ENCODE measurements at regions not wholly inside any gene's neighbourhood (a gene's known extent, or its start where the extent isn't known, plus 50 kb on each side); places are given as distances from the start of the nearest gene placed in this dataset.
"Not testable (repeated sequence)": the region's sequence is repeated elsewhere in the genome, so short reads cannot be mapped to it uniquely, and the experiment has no call there.

DNA sequence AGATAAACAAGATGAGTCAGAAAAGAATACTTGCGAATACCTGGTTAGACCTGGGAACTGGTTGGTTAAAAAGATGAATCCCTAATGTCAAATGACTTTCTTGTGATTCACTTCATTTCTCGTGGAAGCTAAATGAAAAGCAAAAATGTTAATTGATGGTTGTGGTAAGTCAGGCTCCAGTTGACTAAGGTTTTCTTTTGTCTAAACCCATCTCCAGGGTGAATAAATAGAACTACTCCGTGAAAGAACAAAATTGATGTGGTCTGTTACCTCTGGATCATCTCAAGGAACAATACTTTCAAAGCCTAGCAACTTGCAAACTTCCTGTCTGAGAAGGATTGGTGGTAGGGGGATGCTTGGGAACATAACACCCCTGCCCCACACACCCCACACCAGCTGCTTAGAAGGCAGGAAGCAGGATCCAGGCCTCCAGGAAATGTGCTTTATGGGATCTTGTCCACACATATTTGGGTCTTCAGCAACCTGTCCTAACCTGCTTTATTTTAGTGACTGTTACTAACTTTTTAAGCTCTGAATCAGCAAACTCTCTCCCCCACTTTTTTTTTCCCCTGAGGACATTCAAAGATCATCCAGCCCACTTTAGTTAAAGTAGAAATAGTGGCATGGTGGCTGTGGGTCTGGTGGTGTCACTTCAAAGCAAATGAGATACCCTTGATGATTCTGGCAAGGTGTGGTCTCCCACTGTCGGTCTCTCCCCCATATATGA lies 60.4 kb upstream of the PTHLH start:
- DNase-seq (ENCODE audit: low read depth) = peak; percentile 95
- TF ChIP-seq, protein P1, sequence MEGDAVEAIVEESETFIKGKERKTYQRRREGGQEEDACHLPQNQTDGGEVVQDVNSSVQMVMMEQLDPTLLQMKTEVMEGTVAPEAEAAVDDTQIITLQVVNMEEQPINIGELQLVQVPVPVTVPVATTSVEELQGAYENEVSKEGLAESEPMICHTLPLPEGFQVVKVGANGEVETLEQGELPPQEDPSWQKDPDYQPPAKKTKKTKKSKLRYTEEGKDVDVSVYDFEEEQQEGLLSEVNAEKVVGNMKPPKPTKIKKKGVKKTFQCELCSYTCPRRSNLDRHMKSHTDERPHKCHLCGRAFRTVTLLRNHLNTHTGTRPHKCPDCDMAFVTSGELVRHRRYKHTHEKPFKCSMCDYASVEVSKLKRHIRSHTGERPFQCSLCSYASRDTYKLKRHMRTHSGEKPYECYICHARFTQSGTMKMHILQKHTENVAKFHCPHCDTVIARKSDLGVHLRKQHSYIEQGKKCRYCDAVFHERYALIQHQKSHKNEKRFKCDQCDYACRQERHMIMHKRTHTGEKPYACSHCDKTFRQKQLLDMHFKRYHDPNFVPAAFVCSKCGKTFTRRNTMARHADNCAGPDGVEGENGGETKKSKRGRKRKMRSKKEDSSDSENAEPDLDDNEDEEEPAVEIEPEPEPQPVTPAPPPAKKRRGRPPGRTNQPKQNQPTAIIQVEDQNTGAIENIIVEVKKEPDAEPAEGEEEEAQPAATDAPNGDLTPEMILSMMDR (IDR thresholded peaks at IDR 0.05; ENCODE audit: insufficient read depth, low read depth, low read length, missing control alignments) = no peak
- H3K4me3 ChIP-seq (ENCODE audit: low read length) = no peak overlapping the region

DNA sequence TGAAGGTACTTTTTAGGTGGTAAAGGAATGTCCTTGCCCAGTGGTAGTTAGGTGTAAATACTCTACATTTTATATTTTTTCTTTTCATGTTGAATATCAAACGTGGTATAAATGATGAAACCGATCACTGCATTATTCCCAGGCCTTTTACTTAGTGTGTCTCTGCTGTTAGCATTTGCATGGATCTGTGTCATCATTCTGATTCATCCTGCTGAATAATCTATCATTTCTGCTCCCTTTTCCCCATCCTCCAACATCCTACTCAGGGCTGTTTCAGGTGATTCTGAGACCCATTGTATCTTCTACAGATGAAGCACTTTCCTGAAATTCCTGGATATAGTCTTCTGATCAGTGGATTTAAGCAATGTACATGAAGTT lies 61.0 kb upstream of the PTHLH start:
- peak; percentile 92 for DNase-seq (ENCODE audit: low read depth)
- H3K4me3 ChIP-seq (ENCODE audit: low read length) = no peak overlapping the region
- TF ChIP-seq, protein P1 (IDR thresholded peaks at IDR 0.05; ENCODE audit: insufficient read depth, low read depth, low read length, missing control alignments) = no peak

DNA sequence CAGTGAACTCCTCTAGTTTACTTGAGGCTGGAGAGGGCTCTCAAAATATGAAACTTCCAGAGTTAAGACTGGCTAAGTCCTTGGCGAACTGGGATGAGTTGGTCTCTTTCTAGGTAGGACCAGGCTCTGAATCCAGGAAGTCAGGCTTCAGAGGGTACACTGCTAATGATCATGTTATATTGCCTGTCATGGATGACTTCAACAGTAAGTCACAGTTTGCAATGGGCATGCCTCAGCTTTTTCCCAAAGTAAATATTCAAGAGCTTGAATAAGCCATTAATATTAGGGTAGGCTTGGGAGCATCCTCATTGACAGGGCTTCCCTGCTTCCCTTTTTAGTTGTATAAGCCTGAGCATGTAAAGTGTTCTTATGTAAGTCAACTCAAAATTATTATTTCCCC lies 61.7 kb upstream of the PTHLH start:
- TF ChIP-seq, protein P1 (IDR thresholded peaks at IDR 0.05; ENCODE audit: insufficient read depth, low read depth, low read length, missing control alignments) = no peak
- H3K4me3 ChIP-seq (ENCODE audit: low read length) = no peak overlapping the region
- DNase-seq (ENCODE audit: low read depth) = peak; percentile 74

DNA sequence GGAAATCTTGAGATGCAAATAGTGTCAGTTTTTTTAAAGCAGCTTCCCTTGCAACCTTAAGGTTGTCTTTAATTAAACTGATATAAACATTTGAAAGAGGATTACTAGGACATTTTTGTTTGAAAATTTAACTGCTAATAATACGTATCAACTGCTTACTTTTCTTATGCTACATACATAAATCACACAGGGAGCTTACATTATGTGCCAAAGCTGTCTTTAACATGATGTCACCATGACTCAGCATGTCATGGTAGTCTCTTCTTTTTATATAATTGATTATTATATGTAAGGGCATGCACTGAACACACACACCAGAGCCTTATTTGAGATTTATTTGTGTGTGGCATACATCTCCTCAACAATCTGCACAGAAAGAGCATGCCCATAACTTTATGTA lies 63.0 kb upstream of the PTHLH start:
- TF ChIP-seq, protein P1 (IDR thresholded peaks at IDR 0.05; ENCODE audit: insufficient read depth, low read depth, low read length, missing control alignments) = no peak
- DNase-seq (ENCODE audit: low read depth) = peak; percentile 89
- no peak overlapping the region for H3K4me3 ChIP-seq (ENCODE audit: low read length)

DNA sequence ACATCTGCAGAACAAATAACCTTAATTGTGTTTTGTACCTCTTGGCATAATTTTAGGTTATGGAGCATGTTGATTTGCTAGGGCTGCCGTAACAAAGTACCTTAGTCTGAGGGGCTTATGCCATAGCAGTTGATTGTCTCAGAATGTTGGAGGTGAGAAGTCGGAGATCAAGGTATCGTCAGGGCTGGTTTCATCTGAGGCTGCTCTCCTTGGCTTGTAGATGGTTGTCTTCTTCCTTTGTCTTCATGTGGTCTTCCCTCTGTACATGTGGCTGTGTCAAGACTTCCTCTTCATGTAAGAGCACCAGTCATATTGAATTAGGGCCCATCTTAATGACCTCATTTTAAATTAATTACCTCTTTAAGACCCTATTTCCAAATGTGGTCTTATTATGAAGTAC lies 64.4 kb upstream of the PTHLH start:
- H3K4me3 ChIP-seq (ENCODE audit: low read length) = no peak overlapping the region
- DNase-seq (ENCODE audit: low read depth) = no peak
- TF ChIP-seq, protein P1 (IDR thresholded peaks at IDR 0.05; ENCODE audit: insufficient read depth, low read depth, low read length, missing control alignments) = no peak

DNA sequence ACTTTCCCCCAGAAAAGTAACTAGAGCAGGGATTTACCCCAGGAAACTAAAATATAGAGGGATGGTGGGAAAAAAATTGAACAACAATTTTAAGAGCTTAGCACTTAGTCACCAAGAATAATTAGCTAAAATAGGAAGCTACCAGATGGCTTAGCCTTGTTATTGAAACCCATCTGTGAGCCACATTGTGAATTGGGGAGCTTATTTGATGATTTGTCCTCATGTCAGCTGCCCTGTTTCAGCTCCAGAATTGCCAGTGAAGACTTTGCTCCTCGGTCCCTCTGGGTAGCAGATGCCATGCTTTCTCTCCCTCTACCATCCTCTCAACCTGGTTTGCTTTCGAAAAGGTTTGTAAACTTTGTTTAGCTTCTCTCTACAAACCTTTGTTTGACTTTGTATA lies 67.7 kb upstream of the PTHLH start:
- H3K4me3 ChIP-seq (ENCODE audit: low read length) = no peak overlapping the region
- TF ChIP-seq, protein P1 (IDR thresholded peaks at IDR 0.05; ENCODE audit: insufficient read depth, low read depth, low read length, missing control alignments) = no peak
- no peak for DNase-seq (ENCODE audit: low read depth)

DNA sequence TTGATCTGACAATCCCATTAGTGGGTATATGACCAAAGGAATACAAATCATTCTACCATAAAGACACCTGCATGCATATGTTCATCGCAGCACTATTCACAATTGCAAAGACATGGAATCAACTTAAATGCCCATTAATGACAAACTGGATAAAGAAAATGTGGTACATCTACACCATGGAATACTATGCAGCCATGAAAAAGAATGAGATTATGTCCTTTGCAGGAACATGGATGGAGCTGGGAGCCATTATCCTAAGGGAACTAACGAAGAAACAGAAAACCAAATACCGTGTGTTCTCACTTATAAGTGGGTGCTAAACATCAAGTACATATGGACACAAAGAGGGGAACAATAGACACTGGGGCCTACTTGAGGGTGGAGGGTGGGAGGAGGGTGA lies 74.1 kb upstream of the PTHLH start:
- not testable (repeated sequence) for DNase-seq (ENCODE audit: low read depth); H3K4me3 ChIP-seq (ENCODE audit: low read length)
